Caco-2 (cell line): ENCODE measurements at regions not wholly inside any gene's neighbourhood (a gene's known extent, or its start where the extent isn't known, plus 50 kb on each side); places are given as distances from the start of the nearest gene placed in this dataset.

Experiments
- BruUV-seq: library from RNA; stranded (reverse); fragments of 400-500 nt; replicated peaks from 2 replicates; lab custom pipeline; 2021; lab: Mats Ljungman, UMichigan
- CTCF ChIA-PET: fragments of 300-600 bp; sonication (Branson Sonifier 250); formaldehyde crosslinking; loops from one replicate; lab custom pipeline; 2022; ENCODE audit warnings: antibody characterized with exemption; lab: Charles Lee
- POLR2A ChIA-PET: fragments of 300-600 bp; sonication (Branson Sonifier 250); formaldehyde crosslinking; loops from one replicate; lab custom pipeline; 2022; ENCODE audit warnings: antibody characterized with exemption; lab: Charles Lee
- DNase-seq, 2 experiments: peaks; one replicate each; pipeline versions ENCODE4 v3.0.0 to v3.0.0-alpha.2; 2020 to 2022
- H3K27me3 ChIP-seq: replicated peaks from 2 replicates; pipeline ENCODE4 v1.6.0; 2011; ENCODE audit warnings: low read length; ENCODE audit not compliant: control insufficient read depth, insufficient read depth
- H3K36me3 ChIP-seq: 2 replicates; pipeline ENCODE4 v1.5.1; 2011; ENCODE audit warnings: low read length; ENCODE audit not compliant: control insufficient read depth, insufficient read depth
- H3K4me1 ChIP-seq: fragments of 250-450 bp; sonication (Bioruptor Pico); 2 replicates; pipeline ENCODE4 v1.5.1; 2020; ENCODE audit warnings: mild to moderate bottlenecking
- H3K4me3 ChIP-seq: 2 replicates; pipeline ENCODE4 v1.5.1; 2011; ENCODE audit warnings: low read depth, mild to moderate bottlenecking, control low read depth, low read length
- H3K9me3 ChIP-seq: fragments of 250-450 bp; sonication (Bioruptor Pico); 2 replicates; pipeline ENCODE4 v1.5.1; 2020; ENCODE audit warnings: mild to moderate bottlenecking, moderate library complexity
- H3K27ac Mint-ChIP-seq: one replicate; pipeline ENCODE4 v1.8.0; 2022; ENCODE audit warnings: mixed read lengths; ENCODE audit not compliant: unreplicated experiment
- H3K27me3 Mint-ChIP-seq: one replicate; pipeline ENCODE4 v1.8.0; 2022; ENCODE audit warnings: mixed read lengths; ENCODE audit not compliant: insufficient read depth, unreplicated experiment
- H3K36me3 Mint-ChIP-seq: one replicate; pipeline ENCODE4 v1.8.0; 2022; ENCODE audit warnings: mild to moderate bottlenecking, mixed read lengths; ENCODE audit not compliant: insufficient read depth, unreplicated experiment
- H3K4me1 Mint-ChIP-seq: one replicate; pipeline ENCODE4 v1.8.0; 2022; ENCODE audit warnings: low read depth, mixed read lengths; ENCODE audit not compliant: unreplicated experiment
- H3K4me3 Mint-ChIP-seq: one replicate; pipeline ENCODE4 v1.8.0; 2022; ENCODE audit warnings: mild to moderate bottlenecking, moderate library complexity, mixed read lengths; ENCODE audit not compliant: unreplicated experiment
- H3K9me3 Mint-ChIP-seq: one replicate; pipeline ENCODE4 v1.8.0; 2022; ENCODE audit warnings: mixed read lengths; ENCODE audit not compliant: unreplicated experiment
- intact Hi-C: fragments of 100-400 bp; cut with micrococcal nuclease; formaldehyde crosslinking; loops from one replicate; pipeline ENCODE4 v1.10.0; 2022; ENCODE audit not compliant: unreplicated experiment
- TF ChIP-seq, protein P1 (sequence below), 2 experiments: fragments of 200-600 bp in 1 of 2; IDR thresholded peaks; 1 replicate in 1 of 2; 2 replicates in 1 of 2; pipeline versions ENCODE4 v1.5.1 to v1.8.0; 2011 to 2022; ENCODE audit warnings: antibody characterized with exemption in 1 of 2, control low read depth in 1 of 2, inconsistent platforms in 1 of 2, low read depth in 1 of 2, low read length in 1 of 2, mild to moderate bottlenecking in 1 of 2, moderate library complexity in 1 of 2; ENCODE audit not compliant: insufficient read depth in 1 of 2, severe bottlenecking in 1 of 2, unreplicated experiment in 1 of 2

DNA sequence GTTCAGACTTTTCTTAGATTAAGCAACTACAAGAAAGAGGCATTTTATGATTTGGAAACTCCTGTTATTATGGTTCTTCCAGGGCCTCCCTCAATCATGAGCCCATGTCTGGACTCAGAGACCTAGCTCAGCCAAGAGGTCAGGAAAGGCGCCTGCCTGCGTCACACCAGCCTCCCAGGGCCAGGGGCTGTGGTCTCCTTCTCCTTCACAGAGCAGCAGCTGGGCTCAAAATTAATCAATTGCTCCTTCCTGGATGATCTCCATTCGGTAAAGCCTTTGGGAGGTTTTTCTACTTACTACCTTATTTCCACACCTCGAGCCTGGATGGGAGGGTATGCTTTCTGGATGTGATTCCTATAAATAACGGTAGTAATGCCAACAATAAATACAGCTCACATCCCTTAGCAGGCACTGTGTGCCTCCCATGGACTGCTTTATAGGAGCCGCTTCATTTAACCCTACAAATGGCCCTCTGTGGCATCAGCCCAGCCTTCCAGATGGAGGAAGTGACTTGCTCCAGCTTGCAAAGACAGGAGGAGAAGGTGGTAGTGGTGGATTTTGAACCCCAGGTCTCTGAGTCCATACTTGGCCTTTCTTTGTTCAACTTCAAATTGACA, 1445.6 kb downstream of the TBC1D22A start:
- Mint-ChIP-seq H3K4me1 (no peaks in the 10 kb centered on the region), H3K27me3 (no peaks in the 10 kb centered on the region), H3K27ac (no peak overlapping the region), H3K9me3 (peaks cover 15% of the 10 kb centered on the region), H3K4me3 (no peak overlapping the region), H3K36me3 (no peaks in the 10 kb centered on the region)
- no peaks in the 10 kb centered on the region for H3K4me1 ChIP-seq
- no peaks in the 10 kb centered on the region for H3K27me3 ChIP-seq
- ChIA-PET CTCF (no interaction called here), POLR2A (no interaction called here)
- intact Hi-C loops, result loop anchor here (10.0 kb wide), 1 partner anchor 527 kb away; no protein-coding TSS in a partner anchor
- H3K4me3 ChIP-seq, result no peak overlapping the region
- H3K36me3 ChIP-seq, result no peaks in the 10 kb centered on the region
- no peak for DNase-seq
- BruUV-seq, result no TSS peak
- TF ChIP-seq, protein P1, sequence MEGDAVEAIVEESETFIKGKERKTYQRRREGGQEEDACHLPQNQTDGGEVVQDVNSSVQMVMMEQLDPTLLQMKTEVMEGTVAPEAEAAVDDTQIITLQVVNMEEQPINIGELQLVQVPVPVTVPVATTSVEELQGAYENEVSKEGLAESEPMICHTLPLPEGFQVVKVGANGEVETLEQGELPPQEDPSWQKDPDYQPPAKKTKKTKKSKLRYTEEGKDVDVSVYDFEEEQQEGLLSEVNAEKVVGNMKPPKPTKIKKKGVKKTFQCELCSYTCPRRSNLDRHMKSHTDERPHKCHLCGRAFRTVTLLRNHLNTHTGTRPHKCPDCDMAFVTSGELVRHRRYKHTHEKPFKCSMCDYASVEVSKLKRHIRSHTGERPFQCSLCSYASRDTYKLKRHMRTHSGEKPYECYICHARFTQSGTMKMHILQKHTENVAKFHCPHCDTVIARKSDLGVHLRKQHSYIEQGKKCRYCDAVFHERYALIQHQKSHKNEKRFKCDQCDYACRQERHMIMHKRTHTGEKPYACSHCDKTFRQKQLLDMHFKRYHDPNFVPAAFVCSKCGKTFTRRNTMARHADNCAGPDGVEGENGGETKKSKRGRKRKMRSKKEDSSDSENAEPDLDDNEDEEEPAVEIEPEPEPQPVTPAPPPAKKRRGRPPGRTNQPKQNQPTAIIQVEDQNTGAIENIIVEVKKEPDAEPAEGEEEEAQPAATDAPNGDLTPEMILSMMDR (IDR thresholded peaks at IDR 0.05; ENCODE audit: insufficient read depth in 1 of 2, low read depth in 1 of 2, low read length in 1 of 2, severe bottlenecking in 1 of 2, unreplicated experiment in 1 of 2), result no peak
- H3K9me3 ChIP-seq, result no peaks in the 10 kb centered on the region; the same call in 1 of the 2 replicates

- ChIA-PET POLR2A (no interaction called here), CTCF (no interaction called here)
- Histone ChIP-seq H3K36me3 (no peaks in the 10 kb centered on the region), H3K9me3 (no peaks in the 10 kb centered on the region; the same call in 1 of the 2 replicates), H3K27me3 (no peaks in the 10 kb centered on the region), H3K4me1 (no peaks in the 10 kb centered on the region), H3K4me3 (no peak overlapping the region)
- TF ChIP-seq, protein P1 (IDR thresholded peaks at IDR 0.05; ENCODE audit: insufficient read depth in 1 of 2, low read depth in 1 of 2, low read length in 1 of 2, severe bottlenecking in 1 of 2, unreplicated experiment in 1 of 2), result no peak
- intact Hi-C loops, result loop anchor here (10.0 kb wide), 1 partner anchor 529 kb away; no protein-coding TSS in a partner anchor
- H3K4me1 Mint-ChIP-seq, result no peaks in the 10 kb centered on the region
- peaks cover 15% of the 10 kb centered on the region for H3K9me3 Mint-ChIP-seq
- H3K36me3 Mint-ChIP-seq, result no peaks in the 10 kb centered on the region
- no TSS peak for BruUV-seq
- no peaks in the 10 kb centered on the region for H3K27me3 Mint-ChIP-seq
- no peak overlapping the region for H3K4me3 Mint-ChIP-seq
- H3K27ac Mint-ChIP-seq, result no peak overlapping the region
- DNase-seq, result no peak
These were observed 1443.3 kb downstream of the TBC1D22A start for GRCh38 chr22:48205790-48206189.

DNA sequence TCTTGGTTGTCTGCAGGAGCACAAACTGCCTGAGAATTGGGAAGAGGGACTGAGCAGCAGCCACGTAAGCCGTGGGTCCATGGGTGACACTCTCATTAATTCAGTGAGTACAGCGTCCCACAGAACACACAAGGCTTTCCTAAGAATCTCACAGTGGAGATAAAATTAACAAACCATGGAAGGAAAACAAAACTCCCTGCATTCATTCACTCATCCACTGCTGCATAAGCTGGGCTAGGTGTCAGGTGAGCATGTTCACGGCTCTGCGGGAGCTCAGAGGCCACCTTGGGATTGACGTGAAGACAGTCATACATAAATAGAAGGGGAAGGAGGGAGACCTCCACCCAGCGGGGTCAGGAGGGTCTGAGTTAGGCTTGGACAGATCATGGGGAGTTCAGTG, 1442.7 kb downstream of the TBC1D22A start:
- H3K9me3 ChIP-seq, result no peaks in the 10 kb centered on the region; the same call in 1 of the 2 replicates
- no peak for DNase-seq
- ChIA-PET POLR2A (no interaction called here), CTCF (no interaction called here)
- H3K27me3 ChIP-seq, result no peaks in the 10 kb centered on the region
- Mint-ChIP-seq H3K27ac (no peak overlapping the region), H3K4me1 (no peaks in the 10 kb centered on the region), H3K36me3 (no peaks in the 10 kb centered on the region), H3K4me3 (no peak overlapping the region), H3K9me3 (peaks cover 15% of the 10 kb centered on the region), H3K27me3 (no peaks in the 10 kb centered on the region)
- intact Hi-C loops, result loop anchor here (10.0 kb wide), 1 partner anchor 530 kb away; no protein-coding TSS in a partner anchor
- no peak overlapping the region for H3K4me3 ChIP-seq
- BruUV-seq, result no TSS peak
- TF ChIP-seq, protein P1 (IDR thresholded peaks at IDR 0.05; ENCODE audit: insufficient read depth in 1 of 2, low read depth in 1 of 2, low read length in 1 of 2, severe bottlenecking in 1 of 2, unreplicated experiment in 1 of 2), result no peak
- H3K4me1 ChIP-seq, result no peaks in the 10 kb centered on the region
- no peaks in the 10 kb centered on the region for H3K36me3 ChIP-seq
